Body of pancreas (tissue), 4 donors: ENCODE measurements at regions not wholly inside any gene's neighbourhood (a gene's known extent, or its start where the extent isn't known, plus 50 kb on each side); places are given as distances from the start of the nearest gene placed in this dataset.

Experiments used
- POLR2A ChIP-seq, 3 donors: fragments of 450-650 bp; IDR thresholded peaks; one replicate each; pipeline ENCODE4 v1.6.1; 2016; ENCODE audit warnings: antibody characterized with exemption in 3 of 3, mild to moderate bottlenecking in 2 of 3
- TF ChIP-seq, protein P1 (sequence below), 7 experiments: fragments of 450-650 bp in 4 of 7; fragments of 200-600 bp in 3 of 7; sonication (generic) in 3 of 7; IDR thresholded peaks; one replicate each; pipeline ENCODE4 v1.5.1; 2016 to 2019; ENCODE audit warnings: antibody characterized with exemption in 7 of 7

GRCh38 chr10:130661419-130661818 lies 525.2 kb downstream of the GLRX3 start:
- TF ChIP-seq, protein P1, sequence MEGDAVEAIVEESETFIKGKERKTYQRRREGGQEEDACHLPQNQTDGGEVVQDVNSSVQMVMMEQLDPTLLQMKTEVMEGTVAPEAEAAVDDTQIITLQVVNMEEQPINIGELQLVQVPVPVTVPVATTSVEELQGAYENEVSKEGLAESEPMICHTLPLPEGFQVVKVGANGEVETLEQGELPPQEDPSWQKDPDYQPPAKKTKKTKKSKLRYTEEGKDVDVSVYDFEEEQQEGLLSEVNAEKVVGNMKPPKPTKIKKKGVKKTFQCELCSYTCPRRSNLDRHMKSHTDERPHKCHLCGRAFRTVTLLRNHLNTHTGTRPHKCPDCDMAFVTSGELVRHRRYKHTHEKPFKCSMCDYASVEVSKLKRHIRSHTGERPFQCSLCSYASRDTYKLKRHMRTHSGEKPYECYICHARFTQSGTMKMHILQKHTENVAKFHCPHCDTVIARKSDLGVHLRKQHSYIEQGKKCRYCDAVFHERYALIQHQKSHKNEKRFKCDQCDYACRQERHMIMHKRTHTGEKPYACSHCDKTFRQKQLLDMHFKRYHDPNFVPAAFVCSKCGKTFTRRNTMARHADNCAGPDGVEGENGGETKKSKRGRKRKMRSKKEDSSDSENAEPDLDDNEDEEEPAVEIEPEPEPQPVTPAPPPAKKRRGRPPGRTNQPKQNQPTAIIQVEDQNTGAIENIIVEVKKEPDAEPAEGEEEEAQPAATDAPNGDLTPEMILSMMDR (IDR thresholded peaks at IDR 0.05) = no peak
- no peak for TF ChIP-seq POLR2A (IDR thresholded peaks at IDR 0.05)
